CD14-positive monocyte (primary cell): ENCODE measurements at regions not wholly inside any gene's neighbourhood (a gene's known extent, or its start where the extent isn't known, plus 50 kb on each side); places are given as distances from the start of the nearest gene placed in this dataset.

Experiments used
- DNase-seq, 3 donors: peaks; one replicate each; pipeline ENCODE4 v3.0.0-alpha.2; 2011 to 2022
- H2AFZ ChIP-seq: 2 replicates; pipeline ENCODE4 v1.6.0; 2012; ENCODE audit warnings: mild to moderate bottlenecking, low read depth, low read length, inconsistent platforms; ENCODE audit not compliant: insufficient read depth, poor library complexity, severe bottlenecking
- H3K27ac ChIP-seq, 2 donors: 1 replicate in 1 of 2; 2 replicates in 1 of 2; pipeline ENCODE4 v1.5.1; 2012 to 2013; ENCODE audit warnings: low read length in 2 of 2, control low read depth in 1 of 2, inconsistent platforms in 1 of 2, low read depth in 1 of 2, mild to moderate bottlenecking in 1 of 2
- H3K27me3 ChIP-seq, 2 donors: one replicate each; pipeline versions ENCODE4 v1.6.0 to v1.6.1; 2011 to 2013; ENCODE audit warnings: low read length in 2 of 2; ENCODE audit not compliant: control insufficient read depth in 2 of 2, insufficient read depth in 2 of 2
- H3K36me3 ChIP-seq, 2 donors: replicated peaks in 1 of 2; 1 replicate in 1 of 2; 2 replicates in 1 of 2; pipeline versions ENCODE4 v1.5.1 to v1.6.1; 2012 to 2013; ENCODE audit warnings: low read length in 2 of 2, control low read depth in 1 of 2, inconsistent platforms in 1 of 2, mild to moderate bottlenecking in 1 of 2; ENCODE audit not compliant: insufficient read depth in 2 of 2, control insufficient read depth in 1 of 2
- H3K4me1 ChIP-seq, 2 donors: 1 replicate in 1 of 2; 2 replicates in 1 of 2; pipeline versions ENCODE4 v1.5.1 to v1.6.1; 2012 to 2013; ENCODE audit warnings: low read length in 2 of 2, control low read depth in 1 of 2, inconsistent platforms in 1 of 2, mild to moderate bottlenecking in 1 of 2, moderate library complexity in 1 of 2; ENCODE audit not compliant: insufficient read depth in 2 of 2, control insufficient read depth in 1 of 2
- H3K4me2 ChIP-seq: replicated peaks from 2 replicates; pipeline ENCODE3; 2012; ENCODE audit warnings: low read length, moderate library complexity, mild to moderate bottlenecking; ENCODE audit not compliant: poor library complexity, severe bottlenecking; ENCODE audit errors: extremely low read depth
- H3K4me3 ChIP-seq, 3 experiments: fragments of 200-600 bp in 1 of 3; sonication (generic) in 1 of 3; replicated peaks in 1 of 3; 1 replicate in 2 of 3; 2 replicates in 1 of 3; pipeline ENCODE4 v1.5.1; 2011 to 2013; ENCODE audit warnings: low read length in 3 of 3, mild to moderate bottlenecking in 3 of 3, control low read depth in 2 of 3, low read depth in 2 of 3, inconsistent platforms in 1 of 3, moderate library complexity in 1 of 3
- H3K79me2 ChIP-seq: 2 replicates; pipeline ENCODE4 v1.6.0; 2012; ENCODE audit warnings: mild to moderate bottlenecking, control low read depth, inconsistent platforms, low read length, moderate library complexity; ENCODE audit not compliant: insufficient read depth
- H3K9ac ChIP-seq: 2 replicates; pipeline ENCODE4 v1.6.0; 2017; ENCODE audit warnings: low read length, mild to moderate bottlenecking; ENCODE audit not compliant: insufficient read depth, poor library complexity, severe bottlenecking
- H3K9me3 ChIP-seq, 2 donors: replicated peaks in 1 of 2; 1 replicate in 1 of 2; 2 replicates in 1 of 2; pipeline versions ENCODE4 v1.5.1 to v1.6.1; 2012 to 2013; ENCODE audit warnings: low read length in 2 of 2, control low read depth in 1 of 2; ENCODE audit not compliant: control insufficient read depth in 1 of 2, insufficient read depth in 1 of 2
- H4K20me1 ChIP-seq: 2 replicates; pipeline ENCODE4 v1.6.0; 2012; ENCODE audit warnings: mild to moderate bottlenecking, low read length, control low read depth, moderate library complexity; ENCODE audit not compliant: insufficient read depth
- H3K27ac Mint-ChIP-seq, 7 donors: one replicate each; pipeline ENCODE4 v1.8.0; 2020; ENCODE audit warnings: mild to moderate bottlenecking in 7 of 7, mixed read lengths in 7 of 7, moderate library complexity in 6 of 7, inconsistent platforms in 2 of 7
- H3K27me3 Mint-ChIP-seq, 3 donors: one replicate each; pipeline ENCODE4 v1.8.0; 2021 to 2022; ENCODE audit warnings: low read depth in 3 of 3, mild to moderate bottlenecking in 3 of 3, mixed read lengths in 3 of 3, moderate library complexity in 3 of 3, inconsistent platforms in 1 of 3
- H3K36me3 Mint-ChIP-seq, 2 donors: one replicate each; pipeline ENCODE4 v1.8.0; 2020; ENCODE audit warnings: mixed read lengths in 2 of 2, inconsistent platforms in 1 of 2, mild to moderate bottlenecking in 1 of 2
- H3K4me1 Mint-ChIP-seq: one replicate; pipeline ENCODE4 v1.8.0; 2020; ENCODE audit warnings: mild to moderate bottlenecking, mixed read lengths
- H3K4me3 Mint-ChIP-seq, 2 donors: one replicate each; pipeline ENCODE4 v1.8.0; 2020; ENCODE audit warnings: mild to moderate bottlenecking in 2 of 2, mixed read lengths in 2 of 2, moderate library complexity in 1 of 2
- H3K9me3 Mint-ChIP-seq, 7 donors: one replicate each; pipeline ENCODE4 v1.8.0; 2020 to 2022; ENCODE audit warnings: mixed read lengths in 7 of 7, mild to moderate bottlenecking in 6 of 7, moderate library complexity in 6 of 7, inconsistent platforms in 2 of 7
- CTCF ChIP-seq: fragments of 200-600 bp; IDR thresholded peaks from one replicate; pipeline ENCODE4 v1.8.0; 2022; ENCODE audit warnings: antibody characterized with exemption, mild to moderate bottlenecking
- WGBS: methylation state at CpG from one replicate; pipeline ENCODE4 v1.1.5; 2013; ENCODE audit warnings: missing lambda C conversion rate; ENCODE audit not compliant: insufficient coverage; 5-methylcytosine and 5-hydroxymethylcytosine counted together
- intact Hi-C, 2 donors: fragments of 100-400 bp; cut with micrococcal nuclease; formaldehyde crosslinking; loops; one replicate each; pipeline versions ENCODE4 v1.15.0 to v1.15.1; 2023

DNA sequence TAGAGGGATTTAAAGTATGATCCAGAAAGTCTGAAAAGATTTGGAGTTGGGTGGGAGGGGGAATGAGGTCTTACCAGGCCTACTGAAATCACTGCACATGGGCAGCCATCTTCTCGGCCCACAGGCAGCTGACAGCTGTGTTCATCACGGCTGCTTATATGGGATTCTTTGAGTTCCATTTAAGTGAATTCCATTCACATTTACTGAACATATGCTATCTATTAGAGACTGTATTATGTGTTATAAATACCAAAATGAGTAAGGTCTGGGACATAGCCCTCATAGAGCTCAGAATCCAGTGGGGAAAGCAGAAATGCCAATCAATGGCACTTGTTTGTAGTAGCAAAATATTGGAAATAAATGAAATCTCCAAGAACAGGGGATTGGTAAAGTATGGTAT lies 91.1 kb downstream of the TRIM42 start:
- WGBS: no CpG with 5 or more reads among the region's 2 CpGs
- no peak overlapping the region for H2AFZ ChIP-seq
- H3K79me2 ChIP-seq: no peaks in the 10 kb centered on the region
- H3K27me3 Mint-ChIP-seq: peaks cover 0 to 3% (median 3%) of the 10 kb centered on the region in 3 donors
- no peak for DNase-seq
- no peaks in the 10 kb centered on the region for H3K9me3 ChIP-seq
- H3K27me3 ChIP-seq: no peaks in the 10 kb centered on the region
- no peak overlapping the region for H3K4me2 ChIP-seq
- no peaks in the 10 kb centered on the region for H3K36me3 ChIP-seq
- H3K9ac ChIP-seq: no peak overlapping the region
- H3K4me3 Mint-ChIP-seq: no peak overlapping the region
- no peak for TF ChIP-seq CTCF
- no peak overlapping the region for H3K27ac Mint-ChIP-seq
- no peak overlapping the region for H3K27ac ChIP-seq
- intact Hi-C loops: no loop called here
- H4K20me1 ChIP-seq: no peaks in the 10 kb centered on the region
- H3K4me3 ChIP-seq: no peak overlapping the region
- peaks cover 20% of the 10 kb centered on the region for H3K4me1 Mint-ChIP-seq
- no peaks in the 10 kb centered on the region for H3K36me3 Mint-ChIP-seq
- H3K9me3 Mint-ChIP-seq: peaks cover 0 to 4% (median 0%) of the 10 kb centered on the region in 7 donors
- peaks cover 0 to 18% of the 10 kb centered on the region in 2 donors for H3K4me1 ChIP-seq

GRCh38 chr3:140769951-140770350 lies 92.1 kb downstream of the TRIM42 start:
- H2AFZ ChIP-seq: no peak overlapping the region
- no peak overlapping the region for H3K4me3 Mint-ChIP-seq
- H3K4me3 ChIP-seq: no peak overlapping the region
- H3K9ac ChIP-seq: no peak overlapping the region
- peaks cover 20% of the 10 kb centered on the region for H3K4me1 Mint-ChIP-seq
- TF ChIP-seq CTCF: no peak
- peaks cover 0 to 3% of the 10 kb centered on the region in 2 donors for H3K9me3 ChIP-seq
- H3K27me3 Mint-ChIP-seq: peaks cover 0 to 3% (median 2%) of the 10 kb centered on the region in 3 donors
- WGBS: no CpG with 5 or more reads among the region's 6 CpGs
- H3K79me2 ChIP-seq: no peaks in the 10 kb centered on the region
- H3K4me1 ChIP-seq: peaks cover 0 to 18% of the 10 kb centered on the region in 2 donors
- no peak overlapping the region for H3K4me2 ChIP-seq
- no peak for DNase-seq
- H3K27me3 ChIP-seq: no peaks in the 10 kb centered on the region
- no peak overlapping the region for H3K27ac Mint-ChIP-seq
- no peak overlapping the region for H3K27ac ChIP-seq
- intact Hi-C loops: no loop called here
- no peaks in the 10 kb centered on the region for H3K36me3 ChIP-seq
- no peaks in the 10 kb centered on the region for H4K20me1 ChIP-seq
- H3K36me3 Mint-ChIP-seq: no peaks in the 10 kb centered on the region
- H3K9me3 Mint-ChIP-seq: peaks cover 0 to 7% (median 4%) of the 10 kb centered on the region in 7 donors
